HG02981 (cell line): ENCODE measurements at regions not wholly inside any gene's neighbourhood (a gene's known extent, or its start where the extent isn't known, plus 50 kb on each side); places are given as distances from the start of the nearest gene placed in this dataset.

ENCODE experiments used
- ATAC-seq: cut with Tn5 transposase; IDR thresholded peaks from one replicate; pipeline ENCODE4 v1.9.1; 2021; ENCODE audit warnings: mild to moderate bottlenecking, moderate library complexity; ENCODE audit not compliant: unreplicated experiment

DNA sequence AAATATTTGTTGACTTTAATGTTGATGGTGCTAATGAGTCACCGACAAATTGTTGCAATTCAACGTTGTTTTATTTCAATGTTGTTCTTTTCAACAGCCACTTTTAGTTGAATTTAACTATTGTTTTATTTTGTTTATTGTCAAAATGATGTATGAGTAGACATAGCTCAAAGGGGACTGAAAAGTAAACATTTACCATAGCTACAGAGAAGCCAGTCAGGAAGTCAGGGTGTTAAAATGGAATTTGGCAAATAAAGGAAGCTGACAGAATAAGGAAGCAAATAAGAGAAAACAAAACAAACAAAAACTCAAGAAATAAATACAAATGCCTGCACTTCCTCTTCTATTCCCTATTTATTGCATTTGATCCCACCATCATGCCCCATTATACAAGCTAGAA, 648.4 kb upstream of the HTR2C start:
- ATAC-seq, result no peak

DNA sequence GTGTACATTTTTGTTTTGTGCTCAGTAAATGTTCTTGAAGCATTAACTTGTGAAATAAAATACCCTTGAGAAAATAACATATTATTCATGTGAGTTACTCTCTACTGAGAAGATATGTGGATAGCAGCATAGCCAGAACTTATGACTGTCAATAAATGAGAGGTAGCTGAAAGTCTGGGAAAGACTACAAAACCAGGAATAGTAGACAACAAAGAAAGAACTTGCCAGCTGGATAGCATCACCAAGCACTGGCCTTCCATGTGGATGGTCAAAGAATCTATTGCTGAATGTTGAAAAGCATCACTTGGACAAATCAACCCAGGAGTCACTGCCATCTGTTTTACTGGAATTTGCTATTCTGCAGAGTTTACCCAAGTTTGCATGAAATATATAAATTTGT, 650.0 kb upstream of the HTR2C start:
- ATAC-seq, result no peak

DNA sequence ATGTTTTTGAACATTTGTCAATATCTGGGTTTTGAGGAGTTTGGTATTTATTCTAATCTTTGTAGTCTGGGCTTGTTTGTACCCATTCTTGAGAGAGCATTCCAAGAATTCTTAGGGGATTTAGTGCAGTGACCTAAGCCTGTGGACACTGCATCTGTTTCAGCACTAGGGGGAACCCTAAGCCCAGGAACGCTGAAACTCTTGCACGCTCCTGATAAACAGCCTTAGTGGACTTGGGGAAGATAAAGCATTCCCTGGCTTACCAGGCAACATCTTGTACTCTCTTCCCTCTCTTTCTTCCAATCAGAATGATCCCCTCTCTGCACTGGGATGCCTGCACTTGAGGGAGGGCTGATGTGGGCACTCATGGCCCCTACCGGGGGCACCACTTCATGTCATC, 654.9 kb upstream of the HTR2C start:
- ATAC-seq, result no peak

DNA sequence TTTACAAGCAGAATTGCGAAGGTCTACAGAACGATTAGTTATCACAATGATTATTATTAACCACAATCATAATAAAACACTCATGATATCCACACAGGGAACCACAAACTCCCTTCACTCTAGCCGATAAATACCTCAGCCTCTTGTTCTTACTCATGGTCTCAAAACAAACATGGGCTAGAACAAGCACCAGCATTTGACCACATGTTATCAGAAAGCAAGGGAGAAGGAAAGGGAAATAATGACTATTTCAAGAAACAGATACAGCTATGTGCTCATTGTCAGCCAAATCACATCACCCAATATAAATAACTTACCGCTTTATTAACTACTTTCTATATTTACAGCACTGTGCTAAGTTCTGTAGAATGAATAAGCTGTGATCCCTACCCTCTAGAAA, 663.2 kb upstream of the HTR2C start:
- ATAC-seq, result no peak

DNA sequence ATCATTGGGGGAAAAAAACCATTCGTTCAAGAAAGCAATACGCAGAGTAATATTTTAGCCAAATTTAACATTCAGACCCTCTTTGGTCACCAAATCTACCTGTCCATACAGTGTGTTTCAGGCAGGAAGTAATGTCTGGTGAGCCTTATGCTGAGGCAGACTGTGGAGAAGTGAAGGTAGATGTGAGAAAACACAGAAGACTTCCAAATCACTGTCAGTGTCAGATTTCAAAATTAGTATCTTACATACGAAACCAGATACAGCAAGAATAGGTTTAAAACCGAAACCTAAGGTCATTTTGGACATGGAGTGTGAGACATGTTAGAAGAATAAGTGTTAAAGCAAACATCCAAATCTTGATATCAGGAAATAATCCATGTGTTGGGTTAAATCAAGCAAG, 664.5 kb upstream of the HTR2C start:
- no peak for ATAC-seq

DNA sequence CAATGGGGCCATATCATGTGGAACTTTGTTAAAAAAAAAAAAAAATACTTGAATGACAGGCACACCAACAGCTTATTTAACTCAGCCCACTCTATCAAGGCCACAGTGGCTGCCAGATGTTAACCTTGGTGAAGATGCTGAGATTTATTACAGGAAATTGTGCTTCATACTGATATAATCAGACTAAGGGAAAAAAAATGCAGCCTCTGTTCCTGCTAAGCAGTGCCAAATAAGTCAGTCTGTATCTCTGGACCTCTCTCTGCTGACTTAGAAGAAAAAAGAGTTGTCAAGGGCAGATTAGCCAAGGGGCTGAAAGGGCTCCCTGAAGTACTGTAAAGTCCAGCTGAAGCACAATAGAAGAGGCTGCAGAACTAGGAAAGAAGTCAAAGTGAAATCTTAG, 677.7 kb upstream of the HTR2C start:
- no peak for ATAC-seq

DNA sequence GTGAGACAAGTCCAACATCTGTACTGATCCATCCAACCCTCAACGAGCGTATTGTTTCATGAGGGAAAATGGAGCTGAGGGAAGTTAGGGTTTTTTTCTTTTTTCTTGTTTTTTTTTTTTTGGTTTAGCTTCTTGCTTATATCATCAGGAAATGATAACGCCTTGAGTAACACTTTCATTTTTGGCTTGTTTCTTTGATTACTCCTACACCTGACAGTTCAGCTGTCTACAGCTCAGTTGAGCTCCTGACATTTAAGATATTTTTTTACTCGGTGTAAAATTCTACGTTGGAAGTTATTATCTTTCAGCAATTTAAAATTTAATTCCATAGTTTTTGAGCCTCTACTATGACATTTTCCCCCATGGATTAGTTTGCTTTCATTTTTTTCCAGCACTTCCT, 691.0 kb upstream of the HTR2C start:
- ATAC-seq, result no peak

DNA sequence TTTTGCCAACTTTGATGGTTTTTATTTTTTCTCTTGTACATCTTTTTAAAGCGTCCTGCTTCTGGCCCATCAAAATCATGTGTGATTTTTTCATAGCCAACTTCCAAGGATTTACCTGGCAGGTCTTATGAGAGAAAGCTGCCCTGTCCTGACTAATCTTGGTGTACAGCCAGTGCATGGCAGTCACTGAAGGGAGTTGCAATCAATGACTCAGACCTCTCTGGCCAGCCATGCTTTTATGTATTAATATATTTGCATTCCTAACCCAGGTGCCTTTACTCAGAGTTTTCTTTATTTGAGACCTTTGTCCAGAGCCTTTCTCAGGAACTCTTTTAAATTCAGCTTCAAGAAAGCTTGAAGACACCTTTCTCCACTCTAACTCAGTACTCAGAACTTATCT, 691.5 kb upstream of the HTR2C start:
- ATAC-seq, result no peak

DNA sequence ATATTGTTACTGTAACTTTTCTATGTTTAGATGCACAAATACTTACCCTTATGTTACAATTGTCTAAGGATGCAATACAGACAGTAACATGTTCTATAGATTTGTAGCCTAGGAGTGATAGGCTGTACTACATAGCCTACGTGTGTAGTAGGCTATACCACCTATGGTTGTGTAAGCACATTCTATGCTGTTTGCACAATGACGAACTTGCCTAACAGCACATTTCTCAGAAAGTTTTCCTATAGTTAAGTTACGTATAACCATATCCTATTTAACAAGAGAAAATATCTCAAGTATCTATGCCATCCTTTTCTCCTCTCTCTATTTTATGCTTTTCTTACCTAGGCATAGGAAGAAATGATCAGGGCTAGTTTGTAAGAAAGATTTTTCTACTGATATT, 710.8 kb upstream of the HTR2C start:
- ATAC-seq, result no peak

DNA sequence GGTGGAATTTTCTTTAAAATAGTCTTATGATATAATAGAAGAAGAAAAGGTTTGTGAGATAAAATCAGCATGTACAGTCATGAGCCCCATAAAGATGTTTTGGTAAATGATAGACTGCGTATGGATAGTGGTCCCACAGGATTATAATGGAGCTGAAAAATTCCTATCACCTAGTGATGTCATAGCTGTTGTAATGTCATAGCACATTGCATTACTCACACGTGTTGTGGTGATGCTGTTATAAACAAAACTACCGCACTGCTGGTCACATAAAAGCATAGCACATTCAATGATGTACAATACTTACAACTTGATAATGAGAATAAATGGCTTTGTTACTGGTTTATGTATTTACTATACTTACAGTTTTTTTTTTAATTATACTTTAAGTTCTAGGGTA, 715.2 kb upstream of the HTR2C start:
- no peak for ATAC-seq

DNA sequence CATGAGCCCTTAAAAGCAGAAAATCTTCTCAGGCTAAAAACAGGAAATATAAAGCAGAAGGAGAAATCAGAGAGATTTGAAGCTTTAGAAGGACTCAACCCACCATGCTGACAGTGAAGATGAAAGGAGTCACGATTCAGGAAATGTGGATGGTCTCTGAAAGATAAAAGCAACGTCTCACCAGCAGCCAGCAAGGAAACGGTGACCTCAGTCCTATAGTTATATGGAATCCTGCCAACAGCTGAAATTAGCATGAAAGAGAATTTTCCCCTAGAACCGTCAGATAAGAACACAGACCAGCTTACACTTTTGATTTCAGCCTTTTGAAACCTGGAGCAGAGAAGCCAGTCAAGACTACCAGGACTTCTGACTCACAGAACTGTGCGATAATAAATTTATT, 715.7 kb upstream of the HTR2C start:
- ATAC-seq, result no peak

DNA sequence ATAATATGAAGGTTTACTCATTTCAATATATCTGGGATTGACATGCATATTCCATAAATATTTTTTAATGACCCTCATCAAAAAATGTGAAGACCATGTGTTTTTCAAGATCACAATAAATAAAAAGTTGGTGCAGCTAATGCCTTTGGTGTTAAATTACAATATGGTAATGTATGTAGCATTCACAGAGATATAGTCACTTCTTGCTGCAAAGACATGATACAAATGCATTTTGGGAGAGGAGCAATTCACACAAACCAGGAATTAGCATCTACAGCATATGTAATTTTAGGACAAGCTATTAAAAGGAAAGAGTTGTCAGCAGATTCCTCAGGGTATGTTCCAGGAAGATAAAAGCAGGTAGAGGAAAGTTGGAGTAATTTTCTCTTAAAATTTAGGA, 734.5 kb upstream of the HTR2C start:
- no peak for ATAC-seq

DNA sequence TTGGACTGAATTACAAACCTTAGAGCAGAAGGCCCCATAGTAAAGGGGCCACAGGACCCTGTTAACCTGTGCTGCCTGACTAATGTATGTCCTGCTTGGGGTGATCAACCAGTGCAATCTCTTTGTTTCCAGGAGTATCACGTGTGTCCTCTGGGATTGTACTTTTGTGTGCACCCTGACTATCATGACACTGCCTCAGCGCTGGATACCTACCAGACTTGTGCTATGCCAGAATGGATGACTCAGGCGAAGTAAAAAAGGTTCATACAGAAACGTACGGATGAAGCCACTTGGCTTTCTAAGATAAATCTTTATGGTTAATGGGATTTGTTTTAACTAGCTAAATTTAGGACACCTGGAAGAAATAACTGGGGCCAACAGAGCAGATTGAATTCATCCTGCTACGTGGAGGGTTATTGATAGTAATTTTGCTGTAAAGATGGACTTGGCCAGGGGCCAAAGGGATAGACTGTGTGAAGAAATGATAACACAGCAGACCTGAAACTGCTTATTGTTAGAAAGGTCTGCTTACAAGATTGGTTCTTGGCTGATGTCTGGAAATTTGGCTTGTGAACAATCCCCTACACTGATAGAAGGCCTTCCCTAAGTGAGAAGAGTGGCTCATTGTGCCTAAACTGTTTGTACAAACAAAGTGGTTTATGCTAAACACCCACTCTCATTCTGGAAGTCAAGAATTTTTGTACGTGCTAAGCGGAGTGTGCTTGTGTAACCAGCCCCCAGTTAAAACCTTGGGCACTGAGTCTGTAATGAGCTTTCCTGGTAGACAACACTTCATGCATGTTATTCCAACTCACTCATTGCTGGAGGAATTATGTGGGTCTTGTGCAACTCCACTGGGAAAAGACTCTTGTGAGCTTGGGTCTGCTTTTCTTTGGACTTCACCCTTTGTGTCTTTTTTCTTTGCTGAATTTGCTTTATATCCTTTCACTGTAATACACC, 750.5 kb upstream of the HTR2C start:
- ATAC-seq, result no peak

DNA sequence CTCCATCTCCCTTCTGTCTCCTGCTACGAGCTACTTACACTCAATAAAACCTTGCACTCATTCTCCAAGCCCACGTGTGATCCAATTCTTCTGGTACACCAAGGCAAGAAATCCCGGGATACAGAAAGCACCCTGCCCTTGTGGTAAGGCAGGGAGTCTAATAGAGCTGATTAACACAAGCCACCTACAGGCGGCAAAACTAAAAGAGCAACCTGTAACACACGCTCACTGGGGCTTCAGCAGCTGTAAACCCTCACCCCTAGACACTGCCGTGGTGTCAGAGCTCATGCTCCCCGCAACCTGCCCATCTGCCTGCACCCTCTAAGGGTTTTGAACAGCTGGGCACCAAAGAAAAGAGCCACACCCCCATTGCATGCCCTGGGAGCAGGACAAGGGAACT, 755.4 kb upstream of the HTR2C start:
- no peak for ATAC-seq

DNA sequence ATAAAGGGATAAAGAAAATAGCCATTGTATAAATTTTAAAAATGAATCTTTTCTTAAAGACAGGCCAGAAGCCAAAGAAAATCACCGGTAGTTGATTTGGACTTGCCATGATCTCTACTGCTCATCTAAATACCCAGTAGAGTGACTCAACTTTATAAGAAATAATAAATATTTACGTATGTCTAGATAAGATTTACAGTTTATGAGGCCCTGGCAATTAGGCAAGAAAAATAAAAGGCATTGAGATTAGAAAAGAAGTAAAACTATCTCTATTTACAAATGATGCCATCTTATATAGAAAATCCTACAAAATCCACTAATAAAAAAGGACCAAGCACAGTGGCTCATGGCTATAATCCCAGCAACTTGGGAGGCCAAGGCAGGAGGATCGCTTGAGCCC, 765.5 kb upstream of the HTR2C start:
- no peak for ATAC-seq

DNA sequence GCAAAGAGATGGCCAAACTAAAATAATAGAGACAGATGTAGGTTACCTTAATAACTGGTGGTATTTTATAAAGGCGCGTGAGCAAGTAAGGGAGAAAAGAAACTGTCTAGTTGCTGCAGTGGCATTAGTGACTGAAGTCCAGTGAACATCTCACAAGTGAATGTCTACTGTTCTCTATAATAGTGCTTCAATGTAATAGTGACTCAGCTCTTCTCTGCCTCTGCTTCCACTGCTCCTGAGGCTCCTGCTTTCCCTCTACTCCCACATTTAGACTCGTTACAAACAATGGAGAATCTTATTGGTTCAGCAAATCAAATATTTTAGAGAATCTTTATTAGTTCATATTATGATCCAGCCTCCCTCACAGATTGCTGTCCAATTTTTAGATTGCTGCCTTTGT, 779.1 kb upstream of the HTR2C start:
- no peak for ATAC-seq

DNA sequence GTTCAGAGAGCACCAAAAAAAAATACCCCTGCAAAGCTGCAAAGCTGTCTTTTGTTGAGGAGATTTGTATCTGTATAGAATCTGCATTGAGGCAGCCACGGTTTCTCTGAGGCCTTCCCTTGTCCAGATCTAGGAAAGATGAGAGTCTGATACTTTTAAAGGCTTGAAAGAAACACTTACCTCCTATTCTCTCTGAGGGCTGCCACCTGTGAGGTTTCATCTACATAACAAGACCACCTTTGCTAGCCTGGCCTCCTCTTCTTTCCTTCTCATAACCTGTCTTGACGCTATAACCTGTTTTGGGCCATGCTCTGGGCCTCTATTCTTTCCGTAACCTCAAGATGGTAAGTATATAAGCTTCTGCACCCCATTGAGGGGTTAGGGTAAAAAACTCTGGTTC, 779.6 kb upstream of the HTR2C start:
- ATAC-seq, result no peak

DNA sequence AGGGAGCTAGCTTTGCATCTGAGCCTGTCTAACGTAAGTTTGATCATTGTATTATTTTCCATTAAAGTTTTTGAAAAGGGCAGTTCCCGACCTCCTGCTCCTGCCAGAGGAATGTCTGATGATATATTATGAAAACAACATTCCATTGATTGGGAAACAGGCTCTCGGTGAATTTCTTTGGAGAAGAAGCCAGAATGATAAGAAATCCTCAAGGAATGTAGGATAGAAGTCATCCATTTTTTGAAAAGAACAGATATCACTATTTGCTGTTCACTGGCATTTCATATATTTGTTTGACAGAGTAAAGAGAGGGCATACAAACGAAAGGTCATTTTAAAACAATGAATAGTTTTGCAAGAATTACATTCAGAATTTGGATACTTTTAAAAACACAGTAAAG, 781.0 kb upstream of the HTR2C start:
- no peak for ATAC-seq

DNA sequence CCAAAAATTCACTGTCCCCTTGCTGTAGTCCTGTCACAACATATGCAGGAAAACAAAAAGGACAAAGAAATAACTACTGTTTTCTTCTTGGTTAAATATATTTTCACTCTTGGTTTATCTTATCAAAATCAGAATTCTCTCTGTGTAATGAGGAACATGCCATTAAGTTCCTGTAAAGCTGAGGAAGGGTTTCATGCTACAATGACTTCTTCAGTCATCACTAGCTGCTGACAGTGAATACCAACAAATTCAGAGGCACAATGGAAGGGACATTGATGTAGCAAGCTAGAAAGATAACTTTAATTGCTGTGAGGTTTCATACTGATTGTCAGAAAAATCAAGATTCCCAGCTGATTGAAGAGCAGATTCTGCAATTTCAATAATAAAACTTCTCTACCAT, 782.9 kb upstream of the HTR2C start:
- no peak for ATAC-seq

DNA sequence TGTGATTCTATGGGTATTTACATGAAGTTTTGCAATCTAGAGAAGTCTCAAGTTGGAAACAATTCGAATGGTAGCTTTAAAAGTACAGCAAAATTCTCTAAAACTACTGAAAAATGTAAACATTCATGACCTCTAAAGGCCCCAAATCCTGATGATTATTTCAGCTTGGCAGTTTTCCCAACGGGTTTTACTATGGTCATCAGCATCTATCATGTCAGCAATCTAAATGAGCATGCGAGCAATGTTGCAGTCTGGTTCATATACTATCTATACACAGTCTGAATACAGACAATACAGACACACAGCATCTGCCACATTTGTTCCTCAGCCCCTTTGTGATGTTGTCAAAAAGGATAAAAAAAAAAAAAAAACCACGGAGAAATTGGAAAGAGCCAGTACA, 790.3 kb upstream of the HTR2C start:
- ATAC-seq, result no peak

DNA sequence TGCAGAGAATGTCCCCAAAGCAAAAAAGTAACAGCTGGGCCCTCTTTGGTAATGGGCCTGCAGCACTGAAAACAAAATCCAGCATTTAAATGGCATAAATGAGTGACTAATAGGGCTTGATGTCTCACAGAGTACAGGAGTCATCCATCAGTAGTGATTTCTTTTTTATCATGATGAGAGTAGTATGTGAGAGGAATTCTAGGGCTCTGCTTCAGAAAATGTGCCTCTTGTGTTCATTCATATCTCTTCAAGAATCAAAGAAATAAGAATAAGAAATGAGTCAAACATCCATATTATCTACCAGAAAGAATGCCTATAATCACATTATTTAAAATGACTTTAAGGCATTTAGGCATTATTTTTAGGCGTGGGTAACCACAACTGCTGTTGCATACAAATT, 792.9 kb upstream of the HTR2C start:
- ATAC-seq, result no peak

DNA sequence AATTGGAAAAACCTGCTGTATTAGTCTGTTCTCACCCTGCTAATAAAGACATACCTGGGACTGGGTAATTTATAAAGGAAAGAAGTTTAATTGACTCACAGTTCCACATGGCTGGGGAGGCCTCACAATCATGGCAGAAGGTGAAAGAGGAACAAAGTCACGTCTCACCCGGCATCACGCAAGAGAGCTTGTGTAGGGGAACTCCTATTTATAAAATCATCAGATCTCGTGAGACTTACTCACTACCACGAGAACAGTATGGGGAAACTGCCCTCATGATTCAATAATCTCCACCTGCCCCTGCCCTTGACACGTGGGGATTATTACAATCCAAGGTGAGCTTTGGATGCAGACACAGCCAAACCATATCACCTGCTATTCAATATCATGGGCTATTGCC, 799.1 kb upstream of the HTR2C start:
- ATAC-seq, result peak; percentile 50

DNA sequence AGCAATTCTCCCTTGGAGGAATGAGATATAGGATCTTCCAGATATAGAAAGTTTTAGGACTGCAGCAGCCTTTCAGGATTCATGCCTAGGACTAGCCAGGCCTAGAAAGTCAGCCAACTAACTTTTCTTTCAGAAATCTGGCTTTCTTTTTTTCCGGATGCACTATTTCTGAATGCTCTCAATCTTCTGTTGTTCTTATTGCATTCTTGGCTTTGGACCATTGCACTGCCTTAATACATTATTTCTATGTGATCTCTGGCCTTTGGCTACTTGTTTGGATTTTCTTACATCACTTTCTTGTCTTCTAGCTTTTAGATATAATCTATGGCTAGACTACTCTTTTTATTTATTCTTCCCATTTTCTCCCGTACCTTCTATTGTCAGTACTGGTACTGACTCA, 813.1 kb upstream of the HTR2C start:
- ATAC-seq, result no peak
